ENCODE measurements at regions not wholly inside any gene's neighbourhood (a gene's known extent, or its start where the extent isn't known, plus 50 kb on each side); places are given as distances from the start of the nearest gene placed in this dataset.

DNA sequence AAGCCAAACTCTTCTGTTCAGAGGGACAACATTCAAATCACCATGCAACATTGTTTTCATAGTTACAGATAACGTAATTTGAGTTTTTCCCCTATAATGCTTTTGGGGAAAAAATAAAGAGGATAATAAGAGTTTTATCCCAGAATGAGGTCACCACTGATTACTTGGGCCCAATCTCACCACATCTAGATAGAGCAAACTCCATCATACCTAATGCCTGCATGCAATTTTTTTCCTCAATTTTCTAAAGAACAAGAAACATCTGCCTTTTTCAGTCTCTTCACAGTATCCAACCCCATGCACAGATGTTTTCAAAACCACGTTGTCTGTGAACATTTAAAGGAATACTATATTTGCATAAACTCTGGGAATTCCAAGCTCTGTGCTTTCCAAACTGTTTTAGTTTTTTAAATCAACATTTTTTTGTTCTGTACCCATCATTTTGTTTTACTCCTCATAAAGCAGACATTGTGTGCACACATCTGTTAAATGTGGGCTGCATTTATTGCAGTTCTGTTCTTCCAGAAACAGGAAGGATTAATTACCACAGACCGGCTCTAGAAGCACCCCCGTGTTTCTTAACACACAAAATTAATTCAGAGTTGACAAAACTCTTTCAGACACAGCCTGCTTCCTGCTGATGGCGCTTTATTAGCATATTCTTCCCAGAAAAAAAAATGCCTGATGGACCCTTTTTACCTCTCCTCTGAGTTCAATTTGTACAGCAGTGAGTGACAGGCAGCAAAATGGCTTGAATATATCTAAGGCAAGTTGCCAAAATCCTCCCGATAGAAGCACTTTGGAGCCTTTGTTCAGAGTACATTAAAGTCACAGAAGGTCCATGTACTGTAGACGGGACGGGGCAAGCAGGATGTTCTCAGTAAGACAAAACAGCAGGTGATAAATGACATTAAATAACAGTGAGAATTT lies 1171.9 kb downstream of the EFNB2 start:
- no peak for DNase-seq (ENCODE audit: low spot score)

DNA sequence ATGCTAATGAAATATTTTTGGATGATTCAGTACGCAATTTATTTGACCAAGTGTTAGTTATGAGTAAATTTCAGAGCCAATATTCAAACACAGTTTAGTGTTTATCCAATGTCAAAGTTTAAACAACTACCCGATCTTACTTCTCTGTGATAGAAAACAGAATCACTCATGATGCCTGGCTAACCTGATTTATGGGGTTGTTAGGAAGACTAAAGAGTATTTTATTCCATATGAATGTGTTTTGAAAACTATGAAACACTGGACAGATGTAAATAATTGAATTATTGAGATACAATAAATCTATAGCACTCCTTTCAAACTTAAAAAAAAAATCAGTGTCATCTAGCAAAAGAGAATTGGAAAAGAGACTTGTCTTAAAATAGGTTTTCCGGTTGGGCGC lies 1181.8 kb downstream of the EFNB2 start:
- no peak for DNase-seq (ENCODE audit: low spot score)

DNA sequence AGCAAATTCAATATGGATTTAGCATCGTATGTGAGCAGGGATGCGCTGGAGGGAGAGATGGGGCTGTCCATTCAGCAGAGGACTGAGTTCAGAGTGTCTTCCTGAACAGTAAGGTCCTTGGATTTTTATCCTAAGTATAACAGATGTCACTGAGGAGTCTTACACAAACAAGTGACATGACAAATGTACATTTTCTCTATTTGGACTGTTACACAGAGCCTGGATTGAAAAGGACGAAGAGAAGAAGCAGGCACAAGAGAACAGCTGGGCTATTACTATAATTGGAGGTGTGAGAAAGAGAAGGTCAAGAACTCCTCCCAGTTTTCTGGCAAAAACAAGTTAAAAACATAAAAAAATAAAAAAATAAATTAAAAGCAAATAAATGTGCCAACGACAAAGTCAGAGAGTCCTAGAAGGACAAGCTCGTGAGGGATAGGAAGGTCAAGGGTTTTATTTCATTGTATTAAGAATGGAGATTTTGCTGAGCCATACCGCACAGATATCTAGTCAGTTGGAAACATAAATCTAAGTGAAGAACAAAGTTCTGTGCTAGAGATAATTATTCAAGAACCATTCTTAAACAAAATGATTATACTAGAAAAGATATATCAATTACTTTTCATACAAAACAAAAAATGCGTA lies 1186.3 kb downstream of the EFNB2 start:
- no peak for DNase-seq (ENCODE audit: low spot score)

DNA sequence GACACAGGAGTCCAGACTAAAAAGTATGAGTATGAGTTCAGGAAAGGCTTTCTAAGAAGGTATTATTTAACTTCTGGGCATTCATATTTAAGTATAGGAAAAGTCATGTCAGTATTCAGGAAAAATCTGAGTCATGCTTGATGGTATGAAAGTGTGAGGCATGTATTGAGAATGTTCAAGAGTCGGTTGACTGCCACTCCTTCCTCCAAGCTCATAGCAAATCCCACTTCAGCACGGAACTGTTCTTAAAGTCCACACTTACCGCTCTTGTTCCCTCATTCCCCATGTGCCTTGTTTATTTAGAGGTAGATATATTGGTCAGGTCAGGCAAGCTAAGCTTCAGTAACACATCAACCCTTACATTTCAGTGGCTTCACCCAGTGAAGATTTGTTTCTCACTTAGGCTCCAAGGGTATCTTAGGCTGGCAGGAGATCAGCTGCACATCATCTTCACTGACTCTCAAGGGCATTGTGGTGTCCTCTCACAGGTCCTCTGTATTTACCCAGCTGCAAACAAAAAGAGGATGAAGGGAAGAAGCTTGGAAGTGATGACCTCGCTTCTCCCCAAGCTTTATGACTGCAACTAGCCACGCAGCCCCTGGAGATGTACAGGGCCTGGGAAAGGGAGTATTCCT lies 1189.2 kb downstream of the EFNB2 start:
- DNase-seq (ENCODE audit: low spot score), result no peak

- DNase-seq (ENCODE audit: low spot score), result no peak
Observed at GRCh38 chr13:105345730-105346129, 1189.7 kb downstream of the EFNB2 start.

- no peak for DNase-seq (ENCODE audit: low spot score)
Observed at GRCh38 chr13:105345131-105345530, 1190.3 kb downstream of the EFNB2 start.

DNA sequence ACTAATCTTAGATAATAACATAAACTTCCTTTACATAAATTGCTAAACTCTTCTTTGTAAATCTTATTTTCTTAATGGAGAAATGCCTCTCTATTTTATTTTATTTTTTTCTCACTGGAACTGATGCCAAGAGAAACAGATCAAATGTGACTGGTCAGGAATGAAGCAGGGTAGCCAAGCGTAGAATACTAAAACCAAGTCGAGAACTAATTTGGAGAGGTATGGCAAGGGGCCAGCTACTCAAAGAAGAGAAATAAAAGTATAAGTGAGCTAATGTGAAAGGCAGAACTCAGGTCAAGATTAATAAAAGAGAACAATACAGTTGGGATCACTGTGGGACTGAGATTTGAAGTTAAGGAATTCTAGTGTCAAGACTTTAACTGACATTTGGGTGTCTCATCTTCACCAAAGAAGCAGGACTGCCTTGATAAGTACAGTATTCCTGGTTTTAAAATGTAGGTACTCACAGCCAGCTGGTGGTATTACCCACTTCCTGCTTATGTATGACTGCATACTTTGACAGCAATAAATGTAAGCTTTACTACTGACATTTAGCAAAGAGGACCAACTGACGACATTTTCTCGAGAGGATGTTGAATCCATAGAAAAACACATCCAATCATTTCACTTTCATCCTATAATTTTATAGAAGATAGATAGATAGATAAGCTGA lies 1192.2 kb downstream of the EFNB2 start:
- DNase-seq (ENCODE audit: low spot score), result no peak

DNA sequence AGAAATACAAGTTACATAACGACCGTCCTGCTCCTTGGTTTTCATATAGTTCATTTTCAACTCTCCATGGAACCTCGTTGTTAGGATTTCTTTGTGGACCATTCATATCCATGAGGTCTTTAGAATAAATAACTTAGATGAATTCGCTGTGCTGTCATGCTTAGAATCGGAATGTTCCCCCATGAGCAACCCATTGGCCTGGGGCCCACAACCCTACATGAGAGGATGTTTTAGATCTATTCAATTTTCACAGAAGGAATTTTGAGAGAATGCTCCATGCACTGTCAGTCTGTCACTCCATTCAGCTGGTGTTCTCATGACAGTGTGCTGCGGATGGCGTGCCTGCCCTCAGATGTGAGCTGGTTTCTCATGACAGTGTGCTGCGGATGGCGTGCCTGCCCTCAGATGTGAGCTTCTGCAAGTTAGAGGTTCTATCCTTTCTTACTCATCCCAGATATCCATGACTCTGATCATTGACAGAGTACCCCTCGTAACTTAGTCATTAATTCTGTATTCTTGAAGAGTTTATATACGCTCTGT lies 1193.1 kb downstream of the EFNB2 start:
- no peak for DNase-seq (ENCODE audit: low spot score)

- DNase-seq (ENCODE audit: low spot score), result no peak
Observed at GRCh38 chr13:105341758-105342157, 1193.7 kb downstream of the EFNB2 start.

- DNase-seq (ENCODE audit: low spot score), result no peak
Observed at GRCh38 chr13:105341256-105341655, 1194.2 kb downstream of the EFNB2 start.

- no peak for DNase-seq (ENCODE audit: low spot score)
Observed at GRCh38 chr13:105340061-105340606, 1195.3 kb downstream of the EFNB2 start.

DNA sequence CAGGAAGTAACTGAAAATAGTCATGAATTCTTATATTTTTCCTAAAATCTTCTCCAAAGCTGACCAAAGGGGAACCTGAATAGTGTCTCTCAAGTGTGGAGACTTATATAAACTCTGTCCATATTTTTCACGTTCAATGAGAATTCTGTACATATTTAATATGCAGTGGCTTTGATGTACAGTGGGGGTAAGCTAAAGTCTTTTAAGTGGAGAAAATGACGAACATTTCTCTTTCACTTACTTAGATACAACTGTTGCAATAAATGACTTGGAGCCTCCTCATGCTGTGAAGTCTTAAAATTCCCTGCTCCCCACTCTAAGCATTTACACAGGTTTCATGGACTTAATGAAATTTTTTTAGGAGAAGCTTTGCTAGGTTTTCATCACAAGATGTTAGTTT lies 1196.7 kb downstream of the EFNB2 start:
- no peak for DNase-seq (ENCODE audit: low spot score)

- no peak for DNase-seq (ENCODE audit: low spot score)
Observed at GRCh38 chr13:105338006-105338405, 1197.5 kb downstream of the EFNB2 start.

DNA sequence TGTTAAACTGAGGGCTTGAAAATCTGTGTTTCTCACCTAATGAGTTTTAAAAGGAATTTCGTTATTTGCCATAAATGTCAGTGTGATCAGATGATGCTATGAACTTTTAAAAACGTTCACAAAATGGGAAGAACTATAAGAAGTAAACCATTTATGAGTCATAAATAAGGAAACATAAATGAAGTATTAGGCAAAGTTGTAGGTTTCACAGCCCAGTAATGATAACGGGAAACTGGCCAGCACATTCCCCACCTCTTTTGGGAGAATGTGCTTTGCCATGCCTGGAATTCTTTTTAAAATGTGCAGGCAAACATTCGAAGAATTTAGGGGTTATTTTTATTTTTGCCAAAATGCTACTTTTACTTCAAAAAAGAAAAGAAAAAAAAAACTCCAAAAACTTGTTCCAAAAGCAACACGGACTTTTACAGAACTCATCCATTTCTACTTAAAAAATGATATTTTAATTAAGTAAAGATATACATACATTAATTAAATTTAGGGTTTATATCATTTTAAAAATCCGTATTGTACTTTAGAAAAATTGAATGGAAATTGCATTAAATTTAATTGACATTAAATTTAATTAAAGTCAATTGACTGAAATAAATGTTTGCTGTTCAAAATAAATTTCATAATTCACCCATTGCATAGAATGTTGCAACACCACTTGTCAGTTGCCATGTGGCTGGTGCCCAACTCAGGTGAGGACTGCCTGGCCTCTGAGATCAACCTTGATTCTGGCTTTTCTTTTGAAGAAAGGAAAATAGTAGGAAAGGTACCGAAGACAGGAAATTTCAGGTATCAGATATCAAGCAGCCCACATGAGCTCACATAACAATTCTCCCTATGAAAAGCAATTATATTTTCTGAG lies 1198.5 kb downstream of the EFNB2 start:
- no peak for DNase-seq (ENCODE audit: low spot score)

- DNase-seq (ENCODE audit: low spot score), result no peak
Observed at GRCh38 chr13:105334211-105334610, 1201.3 kb downstream of the EFNB2 start.

- DNase-seq (ENCODE audit: low spot score), result no peak
Observed at GRCh38 chr13:105333416-105333815, 1202.0 kb downstream of the EFNB2 start.

DNA sequence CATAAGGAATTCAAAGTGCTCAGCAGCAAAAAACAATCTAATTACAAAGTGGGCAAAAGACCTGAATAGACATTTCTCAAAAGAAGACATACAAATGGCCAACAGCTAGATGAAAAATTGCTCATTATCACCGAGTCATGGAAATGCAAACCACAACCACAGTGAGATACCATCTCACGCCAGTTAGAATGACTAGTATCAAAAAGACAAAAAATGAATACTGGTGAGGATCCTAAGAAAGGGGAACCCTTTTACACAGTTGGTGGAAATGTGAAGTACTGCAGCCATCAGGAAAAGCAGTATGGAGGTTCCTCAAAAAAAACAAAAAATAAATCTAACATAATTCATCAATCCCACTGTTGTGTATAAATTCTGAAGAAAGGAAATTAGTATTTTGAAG lies 1206.1 kb downstream of the EFNB2 start:
- no peak for DNase-seq (ENCODE audit: low spot score)

DNA sequence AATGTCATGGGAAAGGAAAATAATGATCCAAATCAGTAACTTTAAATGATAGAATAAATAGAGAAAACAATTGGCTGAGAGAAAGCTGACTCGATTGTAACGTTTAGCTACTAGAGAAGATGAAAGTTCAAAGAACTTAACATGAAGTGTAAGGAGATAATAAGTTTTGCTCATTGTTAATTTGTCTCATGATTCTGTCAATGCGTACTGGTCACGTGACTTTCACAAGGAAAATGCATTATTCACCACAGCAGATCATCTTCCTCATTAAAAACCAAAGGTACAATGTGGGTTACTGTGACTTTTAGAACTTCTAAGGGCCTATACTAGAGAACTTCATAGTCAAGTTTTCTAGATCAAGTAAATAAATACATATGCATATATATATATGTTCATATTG lies 1207.2 kb downstream of the EFNB2 start:
- DNase-seq (ENCODE audit: low spot score), result no peak

- no peak for DNase-seq (ENCODE audit: low spot score)
Observed at GRCh38 chr13:105327581-105328126, 1207.8 kb downstream of the EFNB2 start.

DNA sequence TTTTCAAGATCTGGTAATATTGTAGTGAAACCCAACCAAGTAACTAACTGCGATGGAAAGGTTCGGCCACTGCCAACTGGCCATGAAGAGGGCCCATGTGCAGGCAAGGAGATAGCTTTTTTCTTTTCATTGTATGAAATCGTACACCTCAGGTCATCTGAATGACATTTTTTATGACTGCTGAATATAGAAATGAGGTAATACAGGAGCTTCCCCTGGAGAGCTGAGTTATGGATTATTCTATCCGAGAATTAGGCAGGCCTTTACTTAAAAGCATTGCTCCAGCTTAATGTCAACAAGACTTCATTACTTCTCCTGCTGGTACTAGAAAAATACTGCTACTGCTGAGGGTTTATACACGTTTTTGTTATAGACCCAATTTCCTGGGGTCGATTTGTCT lies 1215.6 kb downstream of the EFNB2 start:
- DNase-seq (ENCODE audit: low spot score), result no peak

DNA sequence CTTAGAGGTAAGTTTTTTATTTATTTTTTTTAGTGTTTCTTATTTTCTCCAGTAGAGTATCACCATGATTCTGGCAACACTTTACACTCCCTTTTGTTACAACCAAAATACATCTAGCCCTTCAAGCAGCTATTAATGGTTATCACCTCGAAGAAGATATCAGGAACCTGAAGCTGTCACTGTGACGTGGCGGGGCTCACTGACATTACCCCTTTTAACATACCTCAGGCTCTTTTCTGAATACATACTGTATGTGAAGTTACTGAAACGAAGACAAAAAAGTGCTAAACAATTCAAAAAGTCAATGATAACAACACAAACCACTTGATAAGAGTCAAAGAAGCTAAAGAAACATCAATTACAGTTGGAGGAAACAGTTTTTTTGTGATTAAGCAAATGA lies 1218.7 kb downstream of the EFNB2 start:
- no peak for DNase-seq (ENCODE audit: low spot score)
